GM19452 (cell line): ENCODE measurements at regions not wholly inside any gene's neighbourhood (a gene's known extent, or its start where the extent isn't known, plus 50 kb on each side); places are given as distances from the start of the nearest gene placed in this dataset.
"Not testable (repeated sequence)": the region's sequence is repeated elsewhere in the genome, so short reads cannot be mapped to it uniquely, and the experiment has no call there.

ENCODE experiments used
- ATAC-seq: cut with Tn5 transposase; IDR thresholded peaks from one replicate; pipeline ENCODE4 v1.9.1; 2021; ENCODE audit not compliant: unreplicated experiment

GRCh38 chr12:47412601-47413236 lies 293.1 kb downstream of the RPAP3 start:
- ATAC-seq, result no peak

GRCh38 chr12:47411966-47412365 lies 293.9 kb downstream of the RPAP3 start:
- ATAC-seq, result no peak

DNA sequence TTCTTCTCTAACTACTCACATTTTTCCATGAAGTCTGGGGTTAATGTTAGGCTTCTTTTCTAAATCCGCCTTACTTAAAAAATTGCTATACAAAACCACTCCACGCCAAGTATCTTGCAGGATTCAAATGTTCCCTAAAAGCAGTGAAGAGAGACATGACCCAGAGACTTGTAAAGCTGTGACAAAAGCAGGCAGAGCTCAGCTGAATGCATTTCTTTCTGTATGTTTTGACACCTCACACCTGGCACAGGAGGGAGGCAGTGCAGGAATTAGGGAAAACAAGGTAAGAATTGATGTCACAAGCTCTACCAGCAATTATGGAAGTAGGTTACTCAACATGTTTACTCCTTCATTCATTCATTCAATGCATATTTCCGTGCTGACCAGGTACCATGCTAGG lies 295.0 kb downstream of the RPAP3 start:
- no peak for ATAC-seq

GRCh38 chr12:47410383-47410782 lies 295.4 kb downstream of the RPAP3 start:
- no peak for ATAC-seq

DNA sequence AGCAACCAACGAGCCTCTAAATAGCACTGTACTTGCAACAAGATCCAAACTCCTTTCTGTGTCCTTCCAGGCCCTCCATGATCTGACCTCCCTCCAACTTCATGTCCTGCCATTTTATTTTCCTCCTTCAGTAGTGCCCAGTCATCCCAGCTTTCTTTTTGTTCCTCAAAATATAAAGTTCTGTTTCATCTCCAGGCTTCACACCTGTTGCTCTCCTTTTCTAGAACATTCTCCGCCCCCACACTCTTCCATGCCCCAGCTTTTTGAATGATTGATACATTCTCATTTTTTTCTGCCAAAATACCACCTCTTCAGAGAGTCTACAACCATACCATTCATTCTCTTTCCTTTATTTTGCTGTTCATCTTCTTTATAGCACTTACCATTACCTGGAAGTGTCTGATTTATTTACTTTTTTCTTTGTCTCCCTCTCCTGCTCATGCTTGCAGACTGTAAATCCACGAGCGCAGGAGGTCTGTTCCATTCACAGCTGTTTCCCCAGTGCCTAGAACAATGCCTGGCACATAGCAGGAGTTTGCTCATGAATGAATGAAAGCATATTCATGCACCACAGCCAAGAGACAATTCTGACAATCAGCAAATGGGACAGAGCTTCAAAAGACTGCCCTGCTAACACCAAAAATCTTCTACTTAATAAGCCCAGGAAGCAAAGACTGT lies 296.4 kb downstream of the RPAP3 start:
- no peak for ATAC-seq

DNA sequence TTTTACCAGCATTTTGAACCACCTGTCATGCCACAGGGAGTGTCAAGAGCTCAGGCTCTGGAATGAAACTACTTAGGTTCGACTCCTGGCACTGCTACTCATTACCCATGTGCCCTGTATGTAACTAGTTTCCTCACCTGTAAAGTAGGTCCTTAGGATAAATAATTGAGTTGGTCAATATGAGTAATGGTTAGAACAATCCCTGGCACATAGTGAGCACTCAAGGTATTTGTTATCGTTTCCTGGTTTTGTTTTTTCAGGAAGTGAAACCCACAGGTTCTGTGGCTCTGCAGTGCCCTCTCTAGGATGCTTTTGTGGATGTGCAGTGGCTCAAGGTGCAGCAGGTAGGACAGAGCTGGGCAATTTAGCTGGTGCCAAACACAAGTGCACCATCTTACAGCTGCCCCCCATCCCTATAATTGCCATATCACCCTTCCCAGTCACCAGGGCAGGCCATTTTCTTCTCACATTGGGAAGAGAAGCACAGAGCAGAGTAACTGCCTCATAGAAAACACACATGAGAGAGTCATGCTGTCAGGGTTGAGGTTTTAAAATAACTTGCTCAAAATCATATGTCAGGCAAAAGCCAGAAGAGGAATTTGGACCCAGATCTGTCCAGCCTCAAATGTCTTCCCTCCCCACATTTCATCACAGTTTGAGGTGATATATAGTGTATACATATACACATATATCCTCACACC lies 297.5 kb downstream of the RPAP3 start:
- peak; percentile 91 for ATAC-seq

DNA sequence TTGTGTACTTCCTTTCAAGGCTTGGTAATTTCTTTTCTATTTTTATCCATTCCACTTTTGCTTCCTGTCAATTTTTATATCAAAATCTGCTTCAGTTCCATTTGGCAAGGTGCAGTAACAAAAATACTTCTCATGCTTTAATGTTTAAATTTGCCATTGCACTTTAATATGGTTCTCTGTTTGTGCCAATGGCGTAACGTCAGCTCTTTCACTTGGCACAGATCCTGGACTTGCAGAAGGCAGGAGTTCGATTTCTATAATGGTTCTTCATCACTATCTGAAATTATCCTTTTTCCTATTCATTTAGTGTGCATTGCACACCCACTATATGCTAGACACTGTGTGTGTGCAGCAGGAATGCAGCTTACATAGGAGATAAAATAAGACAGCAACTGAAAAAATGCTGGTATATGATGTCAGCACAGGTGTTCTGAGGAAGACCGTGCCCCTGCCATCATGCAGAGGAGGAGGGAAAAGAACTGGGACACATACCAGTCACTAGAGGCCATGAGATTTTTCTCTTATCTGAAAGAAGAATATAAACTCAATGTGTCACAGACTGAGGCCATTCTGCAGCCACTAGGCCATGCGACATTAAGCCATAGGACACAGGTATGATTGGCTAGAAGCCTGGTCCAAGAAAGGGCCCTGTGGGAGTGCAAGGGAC lies 298.2 kb downstream of the RPAP3 start:
- ATAC-seq, result no peak

- ATAC-seq, result no peak
Measured at GRCh38 chr12:47403681-47404080, 302.1 kb downstream of the RPAP3 start.

DNA sequence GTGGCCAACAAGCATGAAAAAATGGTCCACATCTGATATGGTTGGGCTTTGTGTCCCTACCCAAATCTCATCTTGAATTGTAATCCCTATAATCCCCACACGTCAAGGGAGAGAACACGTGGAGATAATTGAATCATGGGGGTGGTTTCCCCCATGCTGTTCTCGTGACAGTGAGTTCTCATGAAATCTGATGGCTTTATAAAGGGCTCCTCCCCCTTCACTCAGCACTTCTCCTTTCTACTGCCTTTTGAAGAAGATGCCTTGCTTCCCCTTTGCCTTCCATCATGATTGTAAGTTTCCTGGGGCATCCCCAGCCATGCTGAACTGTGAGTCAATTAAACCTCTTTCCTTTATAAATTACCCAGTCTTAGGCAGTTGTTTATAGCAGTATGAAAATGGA lies 304.6 kb downstream of the RPAP3 start:
- not testable (repeated sequence) for ATAC-seq

DNA sequence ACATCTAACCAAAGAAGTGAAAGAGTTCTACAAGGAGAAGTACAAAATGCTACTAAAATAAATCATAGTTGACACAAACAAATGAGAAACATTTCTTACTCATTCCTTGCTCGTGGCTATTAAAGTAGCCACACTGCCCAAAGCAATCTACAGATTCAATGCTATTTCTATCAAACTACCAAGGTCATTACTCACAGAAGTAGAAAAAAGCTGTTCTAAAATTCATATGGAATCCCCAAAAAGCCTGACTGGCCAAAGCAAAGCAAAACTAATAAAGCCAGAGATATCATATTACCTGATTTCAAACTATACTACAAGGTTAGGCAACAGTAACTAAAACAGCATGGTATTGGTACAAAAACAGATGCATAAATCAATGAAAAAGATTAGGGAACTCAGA lies 305.6 kb downstream of the RPAP3 start:
- no peak for ATAC-seq

DNA sequence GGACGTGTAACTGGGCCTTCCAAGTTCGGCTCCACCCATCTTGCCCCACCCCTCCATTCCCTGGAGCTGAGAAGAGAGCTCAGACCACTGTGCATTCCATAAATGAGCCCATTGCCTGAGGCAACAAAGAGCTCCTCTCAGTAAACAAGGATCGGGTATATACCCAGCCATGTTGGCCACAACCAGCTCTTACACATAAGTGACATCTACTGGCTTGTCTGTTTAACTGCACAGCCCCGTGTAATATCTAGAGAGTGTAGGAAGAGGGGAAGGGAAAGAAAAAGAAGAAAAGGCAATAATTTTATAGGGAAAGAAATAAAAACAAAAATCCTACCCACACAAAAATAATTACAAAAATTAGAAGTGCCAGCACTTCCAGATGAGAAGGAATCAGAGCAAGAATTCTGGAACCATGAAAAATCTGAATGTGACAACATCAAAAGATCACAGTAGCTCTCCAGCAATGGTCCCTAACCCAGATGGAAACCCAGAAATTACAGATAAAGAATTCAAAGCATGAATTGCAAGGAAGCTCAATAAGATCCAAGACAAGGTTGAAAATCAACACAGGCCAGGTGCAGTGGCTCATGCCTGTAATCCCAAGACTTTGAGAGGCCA lies 308.1 kb downstream of the RPAP3 start:
- ATAC-seq, result no peak

GRCh38 chr12:47396902-47397663 lies 308.7 kb downstream of the RPAP3 start:
- no peak for ATAC-seq

DNA sequence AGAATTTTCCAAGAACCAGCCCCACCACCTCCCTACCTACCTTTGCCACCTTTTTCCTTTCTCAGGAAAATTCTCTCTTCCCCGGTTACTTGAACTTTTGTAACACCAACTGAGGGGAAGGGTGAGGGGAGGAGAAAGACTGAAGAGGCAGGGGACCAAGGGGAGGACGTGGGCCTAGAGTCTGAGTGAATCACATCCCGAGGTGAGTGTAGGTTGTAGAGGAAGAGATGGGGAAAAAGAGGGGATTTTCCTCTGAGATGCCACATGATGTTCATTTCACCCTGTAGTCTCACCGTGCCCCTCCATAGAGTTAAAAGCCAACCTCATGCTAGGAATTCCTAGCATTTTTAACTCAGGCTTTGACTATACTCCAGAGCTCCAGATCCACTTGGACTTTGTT lies 311.8 kb downstream of the RPAP3 start:
- ATAC-seq, result no peak

DNA sequence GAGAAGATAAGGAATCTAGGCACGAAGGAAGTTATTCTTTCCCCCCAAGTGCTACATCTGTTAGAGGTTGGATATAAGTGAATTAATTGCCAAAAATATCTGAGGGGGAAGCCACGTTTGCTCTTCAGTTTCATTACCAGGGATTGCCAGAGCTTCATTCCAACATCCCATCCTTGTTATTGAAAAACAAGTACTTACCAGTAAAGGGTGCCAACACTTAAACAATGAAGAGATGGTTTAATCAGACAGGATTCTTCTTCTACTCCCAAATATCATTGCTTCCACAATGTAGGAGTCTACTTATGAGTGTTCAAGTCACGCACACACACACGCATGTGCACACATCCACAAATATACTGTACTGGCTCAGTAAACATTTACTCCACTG lies 312.4 kb downstream of the RPAP3 start:
- ATAC-seq, result no peak

- no peak for ATAC-seq
Measured at GRCh38 chr12:47391566-47391965, 311.8 kb upstream of the AMIGO2 start.

DNA sequence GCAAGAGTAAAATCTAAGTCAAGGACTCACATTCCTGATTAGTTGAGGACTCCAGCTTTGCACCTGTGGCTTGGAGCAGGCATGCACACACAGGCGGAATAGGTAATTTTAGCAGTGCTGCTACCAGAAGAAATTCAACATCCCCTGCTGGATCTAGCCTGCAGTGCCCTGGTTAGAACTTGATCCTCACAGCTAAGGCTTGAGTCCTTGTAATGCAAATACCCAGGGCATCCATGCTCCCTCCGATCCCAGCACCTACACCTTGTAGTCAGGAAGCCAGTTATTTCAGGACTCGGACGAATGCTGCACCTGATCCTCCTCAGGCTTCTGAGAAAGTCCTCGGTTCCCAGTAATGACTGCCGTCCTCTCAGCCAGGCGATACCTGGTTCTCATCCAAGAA lies 309.0 kb upstream of the AMIGO2 start:
- ATAC-seq, result no peak

DNA sequence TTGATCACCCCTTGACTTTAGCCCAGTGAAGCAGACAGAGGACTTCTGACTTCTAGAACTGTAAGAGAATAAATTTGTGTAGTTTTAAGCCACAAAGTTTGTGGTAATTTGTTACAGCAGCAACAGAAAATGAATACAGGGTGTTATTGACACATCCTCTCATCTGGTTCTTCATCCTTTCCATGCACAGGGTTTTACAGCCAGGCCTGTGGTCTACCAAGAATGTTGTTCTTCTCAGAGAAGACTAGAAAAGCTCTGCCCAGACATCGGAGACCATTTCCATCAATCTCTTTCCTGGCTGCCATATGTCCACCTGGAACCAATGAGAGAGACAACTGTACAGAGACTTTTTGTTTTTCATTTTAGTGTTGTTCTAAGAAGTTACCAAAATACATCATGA lies 308.2 kb upstream of the AMIGO2 start:
- no peak for ATAC-seq

- no peak for ATAC-seq
Measured at GRCh38 chr12:47385653-47386052, 305.9 kb upstream of the AMIGO2 start.

DNA sequence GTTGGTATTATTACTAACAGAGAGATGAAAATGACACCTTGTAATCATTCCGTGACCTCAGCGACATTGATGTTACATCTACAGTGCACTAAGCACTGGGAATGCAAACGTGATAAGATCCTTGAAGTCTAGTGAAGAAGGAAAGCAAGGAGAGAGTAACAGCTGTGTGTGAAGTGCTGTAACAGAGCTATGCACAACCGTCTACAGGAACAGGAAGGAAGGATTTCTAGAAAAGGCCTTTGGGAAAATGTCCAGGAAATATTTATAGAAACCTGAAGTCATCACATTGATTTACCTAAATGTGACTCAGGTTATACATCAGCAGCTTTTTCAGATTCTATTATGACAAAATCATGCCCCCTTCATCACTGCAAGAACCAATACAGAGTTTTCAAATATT lies 304.2 kb upstream of the AMIGO2 start:
- no peak for ATAC-seq

DNA sequence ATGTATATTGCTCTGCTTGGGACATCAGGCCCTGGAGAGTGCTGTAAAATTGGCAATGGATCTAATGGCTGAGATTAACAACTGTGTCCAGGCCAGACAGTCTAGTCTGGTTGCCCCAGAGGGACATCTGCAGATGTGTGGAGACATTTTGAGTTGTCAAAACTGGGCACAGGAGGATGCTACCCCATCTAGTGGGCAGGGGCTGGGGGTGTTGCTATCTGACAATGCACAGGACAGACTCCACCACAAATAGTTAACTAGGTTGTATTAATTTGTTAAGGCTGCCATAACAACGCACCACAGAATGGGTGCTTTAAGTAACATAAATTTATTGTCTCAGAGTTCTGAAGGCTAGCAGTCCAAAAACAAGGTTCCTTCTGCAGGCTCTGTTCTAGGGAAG lies 302.5 kb upstream of the AMIGO2 start:
- ATAC-seq, result no peak

DNA sequence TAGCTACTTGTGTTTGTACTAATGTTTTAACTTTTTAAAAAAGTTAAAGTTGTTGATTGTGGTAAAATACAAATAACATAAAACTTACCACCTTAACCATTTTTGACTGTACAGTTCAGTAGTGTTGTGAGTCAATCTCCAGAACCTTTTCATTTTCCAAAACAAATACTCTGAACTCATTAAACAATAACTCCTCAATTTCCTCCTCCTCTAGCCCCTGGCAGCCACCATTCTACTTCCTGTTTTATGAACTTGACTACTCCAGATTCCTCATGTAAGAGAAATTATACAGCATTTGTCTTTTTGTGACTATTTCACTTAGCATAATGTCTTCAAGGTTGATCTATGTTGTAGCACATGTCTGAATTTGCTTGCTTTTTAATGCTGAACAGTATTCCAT lies 299.1 kb upstream of the AMIGO2 start:
- no peak for ATAC-seq
